OCI-LY7 (cell line): ENCODE measurements at regions not wholly inside any gene's neighbourhood (a gene's known extent, or its start where the extent isn't known, plus 50 kb on each side); places are given as distances from the start of the nearest gene placed in this dataset.

ENCODE experiments used
- BruUV-seq: library from RNA; stranded (reverse); fragments of 400-500 nt; replicated peaks from 2 replicates; lab custom pipeline; 2021; lab: Mats Ljungman, UMichigan
- CTCF ChIA-PET: fragments of 300-600 bp; sonication (Branson Sonifier 250); formaldehyde crosslinking; loops from one replicate; lab custom pipeline; 2022; ENCODE audit warnings: antibody characterized with exemption; ENCODE audit not compliant: unreplicated experiment; lab: Charles Lee
- POLR2A ChIA-PET: fragments of 300-600 bp; sonication (Branson Sonifier 250); formaldehyde crosslinking; loops from one replicate; lab custom pipeline; 2022; ENCODE audit warnings: antibody characterized with exemption; lab: Charles Lee
- DNase-seq: peaks from one replicate; pipeline ENCODE4 v3.0.0-alpha.2; 2015; ENCODE audit warnings: low spot score
- H2AFZ ChIP-seq: fragments of 200-600 bp; sonication (generic), shearing (Covaris generic); 2 replicates; pipeline ENCODE4 v1.6.1; 2014; ENCODE audit warnings: mild to moderate bottlenecking, antibody characterized with exemption, low read length, moderate library complexity
- H3K27ac ChIP-seq: fragments of 200-600 bp; sonication (generic); 2 replicates; pipeline ENCODE4 v1.5.1; 2014; ENCODE audit warnings: mixed run types, low read depth, mild to moderate bottlenecking, moderate library complexity, low read length, inconsistent platforms; ENCODE audit not compliant: poor library complexity, severe bottlenecking
- H3K36me3 ChIP-seq: fragments of 200-600 bp; sonication (generic); 2 replicates; pipeline ENCODE4 v1.6.1; 2014; ENCODE audit warnings: mild to moderate bottlenecking, antibody characterized with exemption, low read length, moderate library complexity, mixed read lengths; ENCODE audit not compliant: insufficient read depth
- H3K4me1 ChIP-seq: fragments of 200-600 bp; sonication (generic); 2 replicates; pipeline ENCODE4 v1.5.1; 2014; ENCODE audit warnings: mild to moderate bottlenecking, low read length; ENCODE audit not compliant: insufficient read depth, poor library complexity, severe bottlenecking
- H3K4me2 ChIP-seq: fragments of 200-600 bp; sonication (generic); 2 replicates; pipeline ENCODE4 v1.6.1; 2014; ENCODE audit warnings: mild to moderate bottlenecking, low read length
- H3K4me3 ChIP-seq: fragments of 200-600 bp; sonication (generic); 2 replicates; pipeline ENCODE4 v1.5.1; 2014; ENCODE audit warnings: mild to moderate bottlenecking, low read depth, low read length; ENCODE audit not compliant: poor library complexity, severe bottlenecking
- H3K79me2 ChIP-seq: fragments of 200-600 bp; sonication (generic); 2 replicates; pipeline ENCODE4 v1.6.1; 2016; ENCODE audit warnings: low read depth, mild to moderate bottlenecking, low read length, moderate library complexity, mixed read lengths; ENCODE audit not compliant: insufficient read depth
- H3K9me2 ChIP-seq: fragments of 200-600 bp; sonication (generic); 2 replicates; pipeline ENCODE4 v1.6.1; 2016; ENCODE audit warnings: mild to moderate bottlenecking, low read length, mixed read lengths; ENCODE audit not compliant: insufficient read depth
- H3K9me3 ChIP-seq: fragments of 200-600 bp; sonication (generic); 2 replicates; pipeline ENCODE4 v1.6.1; 2014; ENCODE audit warnings: mild to moderate bottlenecking, mixed run types, low read length, mixed read lengths
- H4K20me1 ChIP-seq: fragments of 200-600 bp; sonication (generic); 2 replicates; pipeline ENCODE4 v1.6.1; 2014; ENCODE audit warnings: mild to moderate bottlenecking, antibody characterized with exemption, low read length, moderate library complexity, mixed read lengths; ENCODE audit not compliant: insufficient read depth
- CTCF ChIP-seq: fragments of 200-600 bp; sonication (generic); conservative IDR thresholded peaks from 2 replicates; pipeline ENCODE4 v1.5.1; 2014; ENCODE audit warnings: mild to moderate bottlenecking, antibody characterized with exemption, low read length, moderate library complexity, mixed read lengths
- EZH2phosphoT487 ChIP-seq: fragments of 200-600 bp; sonication (generic); IDR thresholded peaks from 2 replicates; pipeline ENCODE4 v1.6.1; 2018; ENCODE audit warnings: low read depth, borderline replicate concordance, mild to moderate bottlenecking, mixed run types, antibody characterized with exemption, low read length, moderate library complexity, mixed read lengths
- intact Hi-C: fragments of 100-400 bp; cut with micrococcal nuclease; formaldehyde crosslinking; loops from one replicate; pipeline ENCODE4 v1.10.0; 2022; ENCODE audit not compliant: unreplicated experiment

- Histone ChIP-seq H3K79me2 (no peaks in the 10 kb centered on the region), H3K27ac (no peak overlapping the region), H4K20me1 (no peaks in the 10 kb centered on the region), H3K4me3 (no peak overlapping the region), H3K4me2 (no peak overlapping the region), H3K9me2 (no peaks in the 10 kb centered on the region), H3K9me3 (no peaks in the 10 kb centered on the region), H3K36me3 (no peaks in the 10 kb centered on the region), H3K4me1 (no peaks in the 10 kb centered on the region), H2AFZ (no peak overlapping the region)
- TF ChIP-seq EZH2phosphoT487 (no peak), CTCF (no peak)
- intact Hi-C loops, result no loop called here
- no peak for DNase-seq
- ChIA-PET POLR2A (no interaction called here), CTCF (no interaction called here)
- BruUV-seq, result no TSS peak
Observed at GRCh38 chr9:90722071-90722470, 79.4 kb upstream of the DIRAS2 start.

- H3K79me2 ChIP-seq, result no peaks in the 10 kb centered on the region
- DNase-seq, result no peak
- CTCF ChIA-PET, result no interaction called here
- H4K20me1 ChIP-seq, result no peaks in the 10 kb centered on the region
- no peak overlapping the region for H3K27ac ChIP-seq
- BruUV-seq, result no TSS peak
- no peaks in the 10 kb centered on the region for H3K9me3 ChIP-seq
- H3K4me2 ChIP-seq, result no peak overlapping the region
- H3K36me3 ChIP-seq, result no peaks in the 10 kb centered on the region
- no peaks in the 10 kb centered on the region for H3K9me2 ChIP-seq
- H3K4me3 ChIP-seq, result no peak overlapping the region
- POLR2A ChIA-PET, result interaction anchor here (0.7 kb wide), 1 partner anchor 22 kb away, joined by 12 read pairs; no protein-coding TSS in a partner anchor
- H3K4me1 ChIP-seq, result no peaks in the 10 kb centered on the region
- TF ChIP-seq EZH2phosphoT487, result no peak
- TF ChIP-seq CTCF, result no peak
- H2AFZ ChIP-seq, result no peak overlapping the region
- intact Hi-C loops, result no loop called here
Observed at GRCh38 chr9:90720621-90721265, 78.1 kb upstream of the DIRAS2 start.

- H3K4me1 ChIP-seq, result no peaks in the 10 kb centered on the region
- ChIA-PET CTCF (no interaction called here), POLR2A (interaction anchor here (0.6 kb wide), 1 partner anchor 72 kb away, joined by 4 read pairs; no protein-coding TSS in a partner anchor)
- DNase-seq, result no peak
- H2AFZ ChIP-seq, result no peak overlapping the region
- BruUV-seq, result no TSS peak
- H3K27ac ChIP-seq, result no peak overlapping the region
- no peaks in the 10 kb centered on the region for H3K79me2 ChIP-seq
- TF ChIP-seq CTCF, result no peak
- no peak for TF ChIP-seq EZH2phosphoT487
- H4K20me1 ChIP-seq, result no peaks in the 10 kb centered on the region
- intact Hi-C loops, result no loop called here
- no peak overlapping the region for H3K4me3 ChIP-seq
- no peaks in the 10 kb centered on the region for H3K9me2 ChIP-seq
- no peaks in the 10 kb centered on the region for H3K9me3 ChIP-seq
- H3K4me2 ChIP-seq, result no peak overlapping the region
- no peaks in the 10 kb centered on the region for H3K36me3 ChIP-seq
Observed at GRCh38 chr9:90706230-90706629, 63.6 kb upstream of the DIRAS2 start.
